Fibroblast of skin of left quadriceps (primary cell): ENCODE measurements at regions not wholly inside any gene's neighbourhood (a gene's known extent, or its start where the extent isn't known, plus 50 kb on each side); places are given as distances from the start of the nearest gene placed in this dataset.
"Not testable (repeated sequence)": the region's sequence is repeated elsewhere in the genome, so short reads cannot be mapped to it uniquely, and the experiment has no call there.

ENCODE experiments used
- DNase-seq, 2 experiments: peaks; one replicate each; pipeline ENCODE4 v3.0.0-alpha.2; 2013; ENCODE audit warnings: low read depth in 2 of 2

DNA sequence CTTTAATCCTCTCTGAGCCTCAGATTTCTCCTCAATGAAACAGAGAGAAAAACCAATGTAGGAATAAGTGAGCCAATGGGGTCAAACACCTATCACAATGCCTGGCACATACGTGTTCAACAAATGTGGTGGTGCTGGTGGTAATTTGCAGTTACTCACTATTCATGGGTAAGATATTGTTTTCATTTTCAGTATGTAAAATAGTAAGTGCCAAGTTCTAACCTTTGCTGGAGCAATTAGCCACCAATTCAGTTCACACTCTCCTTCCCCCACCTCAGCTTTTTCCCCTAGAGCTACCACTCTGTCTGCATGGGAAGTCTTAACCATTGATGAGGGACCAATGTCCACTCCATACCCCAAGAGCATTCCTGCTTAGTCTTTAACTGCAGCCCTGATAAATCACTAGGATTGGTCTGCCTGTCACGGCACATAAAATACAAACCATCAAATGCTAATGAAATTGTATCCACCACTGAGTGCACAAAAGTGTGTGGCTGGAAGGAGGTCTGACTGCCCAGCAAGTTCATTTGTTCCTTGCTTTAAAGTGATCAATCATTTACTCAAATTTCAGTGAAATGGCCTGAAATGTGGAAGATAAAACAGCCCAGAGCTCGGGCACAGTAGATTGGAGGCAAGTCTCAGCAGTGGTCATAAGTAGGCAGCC, 187.4 kb upstream of the API5 start:
- no peak for DNase-seq

DNA sequence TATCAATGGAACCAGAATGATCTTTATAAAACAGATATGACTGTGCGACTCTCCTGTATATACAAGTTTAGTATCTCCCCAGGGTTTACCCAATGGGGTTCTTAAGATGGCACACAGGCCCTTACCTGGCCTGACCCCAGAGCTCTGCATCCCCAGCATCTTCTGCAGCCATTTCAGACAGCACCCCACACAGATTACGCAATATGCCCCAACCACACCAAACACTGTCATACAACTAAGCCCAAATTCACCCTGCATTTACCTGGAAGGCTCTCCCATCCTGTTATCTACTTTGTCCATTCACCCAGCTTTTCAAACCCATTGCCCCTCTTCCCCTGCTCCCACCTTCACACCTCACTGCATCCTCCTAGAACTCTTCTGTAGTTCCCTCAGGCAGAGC, 182.5 kb upstream of the API5 start:
- DNase-seq: no peak

DNA sequence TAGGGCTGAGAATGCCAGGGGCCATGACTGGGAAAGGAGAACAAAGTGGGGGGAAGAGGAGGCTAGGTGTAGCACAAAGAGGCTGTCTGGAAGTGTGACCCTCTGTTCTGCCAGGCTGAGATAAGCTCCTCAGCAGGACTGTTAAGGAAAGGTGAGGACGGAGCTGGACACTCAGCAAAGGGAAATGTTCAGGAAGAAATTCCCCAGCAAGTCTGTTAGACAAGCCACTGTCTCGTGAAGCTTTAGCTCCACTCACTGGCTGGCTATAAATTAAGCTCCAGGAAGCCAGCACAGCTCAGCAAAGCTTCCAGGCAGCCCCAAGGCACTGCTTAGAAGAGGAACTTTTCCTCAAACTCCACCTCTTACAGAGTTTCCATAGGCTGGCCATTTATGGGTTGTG, 181.2 kb upstream of the API5 start:
- DNase-seq: no peak

DNA sequence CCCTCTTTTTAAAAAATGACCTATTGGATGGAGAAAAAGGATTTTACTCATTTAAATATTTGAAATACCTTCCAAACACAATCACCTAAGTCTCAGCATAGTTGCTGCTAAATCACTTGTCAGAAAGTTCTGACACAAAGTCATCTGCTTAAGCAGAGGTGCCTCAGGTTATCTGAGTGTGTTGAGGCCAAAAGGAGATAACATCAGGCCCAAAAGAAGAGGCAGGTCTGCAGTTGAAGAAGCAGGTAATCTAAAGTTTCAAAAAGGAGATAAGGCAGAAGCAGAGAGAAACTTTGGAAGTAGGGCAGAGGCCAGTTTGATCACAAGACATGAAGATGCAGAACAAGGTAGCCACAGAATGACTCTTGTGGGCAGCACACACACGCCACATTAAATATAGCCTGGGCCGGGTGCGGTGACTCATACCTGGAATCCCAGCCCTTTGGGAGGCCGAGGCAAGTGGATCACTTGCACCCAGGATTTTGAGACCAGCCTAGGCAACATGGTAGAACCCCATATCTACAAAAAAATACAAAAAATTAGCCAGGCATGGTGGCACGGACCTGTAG, 175.7 kb upstream of the API5 start:
- DNase-seq: no peak

DNA sequence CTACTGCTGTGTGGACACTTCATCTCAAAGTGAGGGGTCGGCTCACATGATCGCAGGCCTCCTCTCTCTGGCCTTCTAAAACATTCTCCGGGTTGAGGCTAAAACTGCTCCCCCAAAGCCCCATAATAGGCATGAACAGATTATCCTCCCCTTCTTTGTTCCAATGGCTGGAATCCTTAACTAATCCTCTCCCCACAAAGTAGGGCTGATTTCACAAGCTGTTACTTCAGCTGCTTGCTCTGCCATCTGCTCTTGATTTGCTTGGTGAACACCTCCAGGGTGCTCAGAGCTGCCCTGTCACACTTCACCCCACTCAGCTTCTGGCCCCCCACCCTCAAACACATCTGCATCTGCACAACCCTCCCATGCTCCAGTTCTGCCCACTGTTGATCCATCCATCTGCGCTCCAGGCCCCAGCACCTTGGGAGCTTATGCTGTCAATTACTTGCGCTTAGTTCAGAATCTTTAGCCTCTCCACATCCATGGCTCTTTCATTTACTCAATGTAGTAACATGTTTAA, 173.1 kb upstream of the API5 start:
- no peak for DNase-seq

DNA sequence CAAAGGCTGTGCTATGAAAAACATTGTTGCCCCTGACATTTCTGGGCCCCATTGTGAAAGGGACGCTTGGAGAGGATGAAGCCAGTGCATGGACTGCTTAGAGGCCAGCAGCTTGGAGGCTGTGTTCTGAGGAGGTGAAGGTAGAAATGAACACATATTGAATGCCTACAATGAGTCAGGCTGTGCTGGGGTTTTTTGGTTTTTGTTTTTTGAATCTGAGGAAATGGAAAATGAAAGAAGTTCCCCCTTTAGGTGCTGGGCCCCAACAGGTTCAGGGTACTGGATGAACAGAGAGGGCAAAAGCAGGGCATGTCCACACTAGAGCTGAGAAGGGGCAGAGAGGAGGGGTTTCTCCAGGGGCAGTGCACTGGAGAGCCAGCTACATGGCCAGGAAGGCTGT, 166.1 kb upstream of the API5 start:
- DNase-seq: no peak

DNA sequence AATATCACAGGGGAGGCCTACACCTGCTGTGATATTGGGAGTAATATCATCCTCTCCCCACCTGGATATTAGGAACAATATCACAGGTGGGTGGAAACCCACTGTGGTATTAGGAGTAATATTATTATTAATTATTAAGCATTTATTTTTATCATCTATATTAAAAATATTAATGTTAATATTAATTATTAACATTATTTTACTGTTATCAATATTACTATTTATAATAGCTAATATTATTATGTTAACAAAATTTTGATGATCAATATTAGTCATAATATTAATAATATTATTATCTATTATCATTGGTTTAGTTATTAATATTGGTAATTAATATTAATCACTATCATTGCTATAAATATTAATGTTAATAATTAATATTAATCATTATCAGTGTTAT, 161.1 kb upstream of the API5 start:
- no peak for DNase-seq

DNA sequence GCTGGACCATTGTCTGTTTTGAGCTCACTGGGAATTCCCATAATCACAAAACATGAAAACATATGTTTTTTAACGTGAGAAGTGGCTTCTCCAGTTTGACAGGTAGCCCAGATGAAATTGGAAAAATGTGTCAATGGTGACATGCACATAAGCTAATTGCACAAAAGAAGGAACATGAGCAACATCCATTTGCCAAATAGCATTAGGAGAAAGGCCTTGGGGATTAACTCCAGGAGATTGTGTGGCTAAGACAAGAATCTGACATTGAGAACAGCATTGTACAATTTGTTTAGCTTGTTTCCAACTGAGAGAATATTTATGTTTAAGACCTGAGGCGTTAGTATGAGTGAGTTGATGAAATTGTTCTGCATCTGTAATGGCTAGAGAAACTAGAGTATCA, 147.0 kb upstream of the API5 start:
- no peak for DNase-seq

DNA sequence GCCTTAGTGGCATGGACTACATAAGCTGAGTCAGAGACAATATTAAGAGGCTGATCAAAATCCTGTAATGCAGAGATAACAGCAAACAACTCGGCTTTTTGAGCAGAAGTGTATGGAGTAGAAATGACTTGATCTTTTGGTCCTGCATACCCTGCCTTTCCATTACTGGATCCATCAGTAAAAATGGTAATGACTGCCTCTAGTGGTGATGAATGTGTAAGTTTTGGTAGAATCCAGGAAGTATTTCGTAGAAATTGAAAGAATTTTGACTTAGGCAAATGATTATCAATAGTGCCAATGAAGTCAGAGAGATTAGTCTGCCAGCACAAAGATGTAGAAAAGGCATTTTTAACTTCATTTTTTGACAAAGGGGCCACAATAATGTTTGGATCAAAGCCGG, 146.4 kb upstream of the API5 start:
- not testable (repeated sequence) for DNase-seq

DNA sequence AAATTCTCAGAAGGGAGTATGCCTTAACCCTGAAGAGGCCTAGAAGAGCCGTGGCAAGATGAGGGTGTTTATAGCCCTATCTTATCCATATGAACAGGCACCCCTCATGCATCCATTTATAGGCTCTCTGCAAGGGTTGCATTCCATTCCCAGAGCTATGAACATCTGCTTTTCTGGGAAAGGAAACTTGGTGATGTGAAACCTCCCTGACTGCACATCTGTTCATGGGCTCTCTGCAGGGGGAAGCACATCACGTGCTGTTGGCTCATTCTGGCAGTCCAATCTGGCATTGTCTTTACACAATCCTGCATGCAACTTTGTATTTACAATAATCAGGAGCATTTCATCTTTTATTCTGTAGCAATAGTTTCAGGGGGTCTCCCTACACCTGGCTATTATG, 143.6 kb upstream of the API5 start:
- not testable (repeated sequence) for DNase-seq

DNA sequence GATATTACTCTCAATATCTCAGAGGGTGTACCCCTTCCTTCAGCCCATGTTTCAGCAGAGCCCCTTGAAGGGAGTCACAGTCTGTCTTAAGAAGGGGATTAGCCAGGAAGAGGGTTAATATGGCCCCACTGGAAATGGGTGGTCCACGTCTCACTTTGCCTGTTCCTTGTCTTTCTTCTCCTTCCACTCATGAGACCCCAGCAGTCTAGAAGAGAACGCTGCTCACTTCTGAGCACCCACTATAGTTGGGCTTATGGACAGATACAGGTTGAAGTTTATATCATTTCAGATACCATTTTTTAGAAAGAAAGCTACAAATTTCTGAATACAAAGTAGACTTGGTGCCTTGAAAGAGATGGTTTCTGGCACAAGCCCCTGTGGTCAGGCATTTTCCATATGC, 139.3 kb upstream of the API5 start:
- no peak for DNase-seq

DNA sequence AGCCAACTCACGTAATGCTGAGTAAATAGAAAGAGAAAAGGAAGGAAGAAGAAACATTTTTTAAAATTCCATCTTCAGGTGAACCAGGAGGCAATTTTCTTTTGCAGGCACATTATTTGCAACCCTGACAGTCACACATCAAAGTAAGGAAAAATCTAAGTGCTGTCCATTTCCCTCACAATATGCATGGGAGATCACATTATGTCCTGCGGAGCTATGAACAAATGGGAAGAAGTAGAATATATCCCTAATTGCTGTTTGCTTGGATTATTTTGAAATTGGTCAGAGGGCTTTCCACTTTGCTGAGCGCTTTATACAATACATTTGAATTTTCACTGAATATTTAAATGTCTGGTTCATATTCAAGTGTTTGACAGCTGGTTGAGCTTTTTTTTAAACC, 133.8 kb upstream of the API5 start:
- no peak for DNase-seq

DNA sequence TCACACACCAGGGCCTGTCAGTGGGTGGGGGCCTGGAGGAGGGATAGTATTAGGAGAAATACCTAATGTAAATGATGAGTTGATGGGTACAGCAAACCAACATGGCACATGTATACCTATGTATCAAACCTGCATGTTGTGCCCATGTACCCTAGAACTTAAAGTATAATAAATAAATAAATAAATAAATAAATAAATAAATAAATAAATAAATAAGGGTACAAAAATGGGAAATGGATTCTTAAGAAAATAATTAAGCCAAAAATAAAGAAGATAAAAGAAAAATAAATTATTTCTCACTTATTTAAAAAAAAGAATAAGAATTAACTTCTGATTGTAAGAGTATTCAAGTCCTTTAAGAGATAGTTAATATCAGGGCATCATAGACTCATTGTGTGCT, 117.3 kb upstream of the API5 start:
- DNase-seq: not testable (repeated sequence)

DNA sequence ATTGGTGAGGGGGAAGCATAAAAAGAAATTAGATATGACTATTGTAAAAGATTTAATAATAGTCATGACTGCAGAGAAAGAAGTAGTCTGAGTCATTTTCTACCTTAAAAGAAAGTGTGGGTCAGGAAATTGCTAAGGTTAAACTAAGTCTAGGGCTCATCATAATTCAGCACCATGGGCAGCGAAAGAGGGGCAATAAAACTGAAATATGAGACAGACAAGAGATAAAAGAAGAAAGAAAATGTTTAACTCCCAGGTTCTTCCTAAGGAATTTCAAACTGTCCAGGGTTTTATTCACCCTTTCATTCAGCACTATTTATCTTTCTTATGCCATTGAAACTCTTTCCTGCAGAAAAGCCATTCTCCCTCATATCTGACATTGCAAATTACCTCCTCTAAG, 114.4 kb upstream of the API5 start:
- no peak for DNase-seq

DNA sequence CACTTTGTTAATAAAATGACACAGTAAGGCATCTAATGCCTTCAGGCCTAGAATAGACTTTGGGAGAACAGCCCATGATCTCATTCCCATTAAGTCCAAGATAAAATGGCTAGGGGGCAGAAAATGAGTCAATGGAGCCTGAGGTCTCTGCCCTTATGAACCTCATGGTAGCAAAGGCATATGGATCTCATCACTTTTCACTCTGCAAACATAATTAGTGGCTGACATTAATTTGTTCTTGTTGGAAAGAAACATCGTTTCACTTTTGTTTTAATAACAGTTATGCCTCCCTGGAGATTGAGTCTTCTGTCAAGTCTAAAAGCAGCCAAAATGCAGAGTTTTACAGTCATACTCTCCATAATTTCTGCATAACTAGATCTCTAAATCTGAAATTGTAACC, 111.8 kb upstream of the API5 start:
- DNase-seq: no peak

DNA sequence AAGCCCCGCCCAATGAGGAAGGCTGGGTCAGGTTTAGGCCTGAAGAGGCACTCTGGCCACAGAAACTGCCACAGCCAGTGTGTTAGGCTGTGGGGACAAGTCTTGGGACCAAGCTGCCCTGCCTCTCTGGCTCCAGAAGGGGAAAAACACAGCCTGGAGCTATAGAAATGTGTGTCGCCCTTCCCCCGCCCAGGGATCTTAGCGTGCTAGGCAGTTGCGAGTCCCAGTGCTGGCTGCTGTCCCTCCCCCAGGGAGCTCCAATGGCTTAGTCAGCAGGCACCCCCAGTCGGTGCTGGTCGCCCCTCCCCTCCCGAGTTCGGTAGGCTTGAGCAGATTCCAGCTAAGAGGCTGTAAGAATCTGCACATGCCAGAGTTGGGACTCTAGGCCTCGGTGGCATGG, 99.5 kb upstream of the API5 start:
- DNase-seq: no peak

DNA sequence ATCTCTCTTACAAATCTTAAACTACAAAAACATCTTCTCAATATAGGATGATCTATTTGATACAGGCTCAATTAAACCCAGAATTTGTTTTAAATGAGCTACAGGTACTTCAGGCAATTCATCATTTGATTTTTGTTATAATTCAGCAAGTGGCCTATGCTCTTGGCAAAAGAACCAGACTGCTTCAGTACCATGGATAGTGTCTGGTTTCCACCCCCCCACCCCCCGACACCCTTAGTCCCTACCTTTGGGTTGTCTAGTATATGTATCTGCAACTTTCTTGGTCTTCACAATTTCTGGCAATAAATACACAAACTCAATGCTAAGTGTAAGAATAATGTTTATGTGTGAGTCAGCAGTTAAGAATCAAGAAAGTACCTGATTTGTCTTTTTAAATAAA, 97.3 kb upstream of the API5 start:
- DNase-seq: no peak

DNA sequence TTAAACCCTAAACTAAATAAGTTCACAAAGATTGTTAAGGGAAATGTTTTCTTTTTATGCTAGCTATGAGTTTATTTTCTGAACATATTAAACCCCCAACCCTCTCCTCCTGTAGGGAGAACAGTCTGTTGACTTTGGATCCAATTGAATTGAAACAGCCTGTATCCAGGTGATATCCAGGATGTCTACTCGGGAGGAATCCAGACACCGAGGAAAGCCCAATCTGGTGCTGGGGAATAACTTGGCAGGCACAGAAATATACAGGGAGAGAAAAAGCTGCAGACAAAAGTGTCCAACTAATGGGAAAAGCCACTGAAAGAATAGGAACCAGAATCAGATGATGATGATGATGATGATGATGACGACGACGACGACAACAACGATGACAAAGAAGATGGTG, 93.9 kb upstream of the API5 start:
- no peak for DNase-seq

DNA sequence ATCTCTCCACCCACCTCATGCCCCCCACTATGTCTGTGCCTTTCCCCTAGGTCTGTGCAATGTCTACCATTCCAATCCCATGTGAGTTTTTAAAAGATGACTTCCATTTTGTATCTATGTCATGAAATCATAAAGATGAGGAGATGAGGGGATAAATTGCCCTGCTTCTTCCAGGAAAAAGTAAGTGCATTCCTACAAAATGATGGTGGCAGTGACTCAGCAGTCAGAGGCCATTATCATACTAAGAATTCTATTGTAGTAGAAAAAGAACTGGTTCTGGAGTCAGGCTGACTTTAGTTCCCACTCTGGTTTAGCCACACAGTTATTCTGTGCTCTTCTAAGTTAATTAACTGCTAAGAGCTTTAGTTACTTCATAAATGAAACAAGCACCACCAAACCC, 89.6 kb upstream of the API5 start:
- peak; percentile 9 to 33 for DNase-seq

DNA sequence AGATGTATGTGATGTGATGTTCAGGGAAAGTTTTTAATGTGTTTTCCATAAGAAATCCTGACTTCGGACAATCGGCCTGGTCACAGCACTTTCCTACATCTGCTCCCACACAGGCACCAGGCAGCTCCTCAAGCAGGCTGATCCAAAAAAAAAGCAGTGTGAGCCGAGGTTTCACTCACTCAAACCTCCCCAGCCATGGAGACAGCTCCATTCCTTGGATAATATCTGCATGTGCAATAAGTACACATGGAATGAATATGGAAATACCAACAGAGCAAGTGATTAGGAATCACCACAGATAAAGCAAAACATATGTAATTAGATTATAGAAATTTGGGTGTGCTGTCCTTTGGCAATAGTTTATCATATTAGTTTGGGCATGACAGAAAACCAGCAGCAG, 88.8 kb upstream of the API5 start:
- peak; percentile 43 to 45 for DNase-seq

DNA sequence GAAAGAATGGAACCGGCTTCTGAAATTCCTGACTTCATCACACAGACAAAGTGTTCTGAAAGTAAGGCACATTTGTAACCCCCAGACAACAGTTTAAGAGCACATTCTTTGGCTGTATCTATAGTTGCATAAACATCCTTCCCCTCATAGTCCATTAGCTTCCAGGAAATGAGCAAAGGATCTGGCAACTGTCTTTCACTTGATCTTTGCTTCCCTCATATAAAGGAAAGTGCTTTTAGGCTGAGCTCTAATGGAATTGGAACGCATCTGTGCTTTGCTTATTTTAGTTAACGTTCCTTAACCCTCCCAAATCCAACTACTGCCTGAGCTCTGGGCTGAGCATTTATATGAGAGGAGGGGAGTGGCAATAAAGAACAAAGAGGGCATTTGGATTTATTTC, 76.9 kb upstream of the API5 start:
- peak in 1 of 2 experiments; percentile 2 for DNase-seq

DNA sequence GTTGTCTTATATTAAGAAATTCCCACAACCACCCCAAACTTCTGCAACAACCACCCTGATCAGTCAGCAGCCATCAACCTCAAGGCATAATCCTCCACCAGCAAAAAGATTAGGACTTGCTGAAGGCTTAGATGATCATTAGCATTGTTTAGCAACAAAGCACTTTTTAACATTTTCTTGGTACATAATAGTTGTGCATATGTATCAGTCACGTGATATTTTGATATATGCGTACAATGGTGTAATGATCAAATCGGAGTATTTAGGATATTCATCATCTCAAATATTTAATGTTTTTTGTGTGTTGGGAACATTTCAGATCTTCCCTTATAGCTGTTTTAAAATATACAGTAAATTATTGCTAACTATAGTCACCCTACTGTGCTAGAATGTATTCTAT, 73.5 kb upstream of the API5 start:
- DNase-seq: no peak

DNA sequence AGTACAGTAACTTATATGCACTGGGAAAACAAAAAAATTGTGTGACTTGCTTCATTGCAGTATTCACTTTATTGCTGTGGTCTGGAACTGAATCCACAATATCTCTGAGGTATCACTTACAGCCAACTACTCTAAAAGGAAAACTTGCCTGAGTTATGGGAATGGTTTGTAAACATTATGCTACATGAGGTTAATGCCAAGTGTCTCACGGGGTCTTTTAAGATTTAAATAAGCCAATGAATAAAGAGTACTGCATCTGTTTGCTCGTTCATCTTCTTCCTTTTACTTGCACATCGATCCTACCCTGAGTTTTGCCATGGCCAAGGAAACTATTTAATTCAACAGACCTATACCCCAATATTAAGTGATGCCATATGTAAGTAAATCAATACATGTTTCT, 72.0 kb upstream of the API5 start:
- no peak for DNase-seq

DNA sequence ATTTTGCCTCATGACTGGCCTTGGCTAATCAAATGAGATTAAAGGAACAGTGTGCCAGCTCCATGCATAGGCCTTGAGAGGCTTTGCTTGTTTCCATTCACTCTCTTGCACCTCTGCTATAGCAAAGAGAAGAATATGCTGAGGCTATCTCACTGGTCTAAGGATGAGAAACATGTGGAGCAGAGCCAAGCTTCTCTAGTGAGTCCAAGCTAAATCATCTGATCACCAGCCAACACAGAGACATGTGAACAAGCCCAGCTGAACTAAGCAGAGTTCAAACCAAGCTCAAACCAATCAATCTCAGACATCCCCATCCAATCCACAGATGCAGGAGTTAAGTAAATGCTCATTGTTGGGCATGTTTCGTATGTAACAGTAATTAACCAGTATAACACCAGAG, 69.4 kb upstream of the API5 start:
- no peak for DNase-seq
